ENCODE measurements at regions not wholly inside any gene's neighbourhood (a gene's known extent, or its start where the extent isn't known, plus 50 kb on each side); places are given as distances from the start of the nearest gene placed in this dataset.

DNA sequence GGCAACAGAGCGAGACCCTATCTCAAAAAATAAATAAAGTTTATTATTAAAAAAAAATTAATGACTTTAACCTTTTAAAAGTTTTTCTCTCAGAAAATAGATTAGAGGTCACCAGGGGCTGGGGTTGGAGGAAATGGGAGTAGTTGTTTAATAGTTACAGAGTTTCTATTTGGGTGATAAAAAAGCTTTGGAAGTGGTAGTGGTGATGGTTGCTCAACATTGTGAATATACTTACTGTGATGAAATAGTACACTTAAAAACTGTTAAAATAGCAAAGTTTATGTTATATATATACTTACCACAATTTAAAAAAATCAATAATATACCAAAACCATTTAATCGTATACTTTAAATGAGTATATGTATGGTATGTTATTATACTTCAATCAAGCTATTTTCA lies 59.6 kb downstream of the ARL6IP4 start:
- no peak for DNase-seq

DNA sequence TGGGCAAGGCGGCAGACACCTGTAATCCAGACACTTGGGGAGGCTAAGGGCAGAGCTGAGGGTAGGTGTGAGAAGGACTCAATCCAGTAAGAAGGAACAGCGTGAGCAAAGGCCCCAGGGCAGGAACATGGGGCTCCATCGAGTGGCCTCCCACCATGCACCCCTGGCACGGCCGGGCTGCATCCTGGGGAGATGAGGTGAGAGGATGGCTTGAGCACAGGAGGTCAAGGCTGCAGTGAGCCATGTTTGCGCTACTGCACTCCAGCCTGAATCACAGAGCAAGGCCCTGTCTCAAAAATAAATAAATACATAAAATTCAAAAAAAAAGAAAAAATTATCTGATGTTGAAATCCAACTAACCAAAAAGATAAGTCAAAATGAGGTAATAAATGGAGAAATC lies 58.5 kb downstream of the ARL6IP4 start:
- DNase-seq = no peak

- DNase-seq = no peak
Observed at GRCh38 chr12:123038486-123038885, 58.0 kb downstream of the ARL6IP4 start.

DNA sequence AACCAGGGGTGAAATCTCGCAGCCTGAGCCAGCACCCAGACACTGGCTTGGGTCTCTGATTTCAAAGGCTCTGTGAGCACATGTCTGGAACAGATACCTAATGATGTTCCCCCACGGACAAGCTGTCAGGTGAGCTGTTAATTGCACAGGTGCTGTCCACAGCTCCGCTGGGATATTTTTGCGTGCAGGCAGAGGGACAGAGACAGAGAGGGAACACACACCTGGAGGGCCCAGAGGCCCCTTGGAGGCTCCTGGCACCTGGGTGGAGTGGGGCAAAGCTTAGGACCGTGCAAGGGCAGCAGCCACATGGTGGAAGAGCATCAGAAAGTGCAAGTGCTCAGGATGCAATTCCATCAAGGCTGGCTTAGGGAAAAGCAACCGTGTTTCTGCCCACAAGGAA lies 57.3 kb downstream of the ARL6IP4 start:
- no peak for DNase-seq

GRCh38 chr12:123036466-123037285 lies 56.2 kb downstream of the ARL6IP4 start:
- no peak for DNase-seq

- no peak for DNase-seq
Observed at GRCh38 chr12:123035841-123036240, 55.4 kb downstream of the ARL6IP4 start.

GRCh38 chr12:123034865-123035264 lies 54.4 kb downstream of the ARL6IP4 start:
- no peak for DNase-seq

DNA sequence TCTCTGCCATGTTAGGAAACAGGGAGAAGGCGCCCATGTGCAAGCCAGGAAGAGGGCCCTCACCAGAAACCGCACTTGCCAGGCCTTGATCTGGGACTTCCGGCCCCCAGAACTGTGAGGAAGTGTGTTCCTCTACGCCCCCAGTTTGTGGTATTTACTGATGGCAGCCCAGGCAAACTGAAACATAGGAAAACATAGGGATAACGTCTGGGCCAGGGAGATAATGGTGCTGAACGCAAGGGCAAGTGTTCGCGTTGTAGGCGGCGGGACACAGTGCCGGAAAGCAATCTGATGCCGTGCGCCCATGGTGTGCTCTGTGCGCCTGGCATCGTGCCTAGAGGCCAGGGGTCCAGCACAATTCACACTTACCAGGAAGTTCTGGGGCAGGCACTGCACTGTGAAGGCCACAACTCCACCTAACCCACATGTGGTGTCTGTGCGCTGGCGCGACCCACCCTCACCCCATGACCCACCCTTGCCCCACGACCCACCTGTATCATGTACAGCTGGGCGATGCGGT lies 53.6 kb downstream of the ARL6IP4 start:
- no peak for DNase-seq

DNA sequence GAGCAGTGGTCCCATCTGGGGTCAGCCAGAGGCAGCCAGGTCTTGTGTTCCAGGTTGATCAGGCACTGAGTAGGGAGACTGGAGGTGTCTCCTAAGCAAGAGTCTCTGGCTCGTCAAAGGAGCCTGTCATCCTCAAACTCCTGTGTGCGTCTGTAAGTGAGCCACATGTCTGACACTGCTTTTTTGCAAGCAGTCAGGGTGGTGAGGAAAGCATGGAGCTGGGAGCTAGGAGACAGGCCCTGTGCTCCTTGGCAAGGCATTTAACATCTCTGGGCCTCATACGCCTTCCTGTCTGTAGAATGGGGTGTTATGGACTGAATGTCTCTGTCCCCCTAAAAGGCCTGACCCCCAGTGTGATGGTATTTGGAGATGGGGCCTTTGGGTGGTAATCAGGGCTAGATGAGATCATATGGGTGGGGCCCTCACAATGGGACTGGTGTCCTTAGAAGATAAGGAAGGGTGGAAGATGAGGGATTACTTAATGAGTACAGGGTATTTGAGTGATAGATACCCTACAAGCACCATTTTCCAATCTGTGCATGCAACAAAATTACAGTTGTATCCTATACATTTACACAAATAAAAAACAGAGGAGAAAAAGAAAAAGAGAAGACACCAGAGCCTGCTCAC lies 53.0 kb downstream of the ARL6IP4 start:
- DNase-seq = no peak

GRCh38 chr12:123032736-123033391 lies 52.4 kb downstream of the ARL6IP4 start:
- no peak for DNase-seq
